K562 (cell line): ENCODE measurements at regions not wholly inside any gene's neighbourhood (a gene's known extent, or its start where the extent isn't known, plus 50 kb on each side); places are given as distances from the start of the nearest gene placed in this dataset.
A peak's percentile ranks its signal among the peaks of the same experiment; 100 is the strongest.

Experiments
- ESRRA ChIP-seq: fragments of 450-650 bp; IDR thresholded peaks from 2 replicates; pipeline ENCODE4 v1.6.1; 2014; ENCODE audit warnings: low read depth, mild to moderate bottlenecking, moderate library complexity, borderline replicate concordance
- HLTF ChIP-seq: fragments of 450-650 bp; IDR thresholded peaks from 2 replicates; pipeline ENCODE4 v1.6.1; 2016
- MEF2A ChIP-seq: IDR thresholded peaks from 2 replicates; pipeline ENCODE4 v1.6.1; 2011; ENCODE audit warnings: low read depth, mild to moderate bottlenecking, low read length, moderate library complexity; ENCODE audit not compliant: control insufficient read depth
- NR3C1 ChIP-seq: sonication (generic); formaldehyde crosslinking; IDR thresholded peaks from 2 replicates; pipeline ENCODE4 v1.8.1; 2022; ENCODE audit warnings: missing genetic modification reagents
- NRF1 ChIP-seq, 2 experiments: fragments of 450-650 bp; IDR thresholded peaks in 1 of 2; conservative IDR thresholded peaks in 1 of 2; 2 replicates each; pipeline ENCODE4 v1.6.1; 2014; ENCODE audit warnings: mild to moderate bottlenecking in 2 of 2
- OTX1 ChIP-seq: fragments of 450-650 bp; formaldehyde crosslinking; IDR thresholded peaks from 2 replicates; pipeline ENCODE4 v1.4.0; 2022; ENCODE audit warnings: mild to moderate bottlenecking
- PML ChIP-seq: IDR thresholded peaks from 2 replicates; pipeline ENCODE4 v1.6.1; 2012; ENCODE audit warnings: low read length, inconsistent platforms
- POLR2AphosphoS5 ChIP-seq: IDR thresholded peaks from 2 replicates; pipeline ENCODE4 v1.6.1; 2011; ENCODE audit warnings: mild to moderate bottlenecking, low read depth, low read length, moderate library complexity; ENCODE audit not compliant: control insufficient read depth, insufficient read depth
- RBM14 ChIP-seq: fragments of 200-400 bp; formaldehyde crosslinking; IDR thresholded peaks from 2 replicates; pipeline ENCODE4 v1.6.1; 2018; ENCODE audit warnings: low read depth, mild to moderate bottlenecking, low read length, moderate library complexity, borderline replicate concordance; ENCODE audit not compliant: insufficient read depth
- STAT5A ChIP-seq: IDR thresholded peaks from 2 replicates; pipeline ENCODE4 v1.6.1; 2012; ENCODE audit warnings: low read length, inconsistent platforms, borderline replicate concordance
- TAF7 ChIP-seq: fragments of 450-650 bp; IDR thresholded peaks from 2 replicates; pipeline ENCODE4 v1.6.1; 2016; ENCODE audit warnings: missing genetic modification characterization, missing compliant biosample characterization
- ZBTB7A ChIP-seq: IDR thresholded peaks from 2 replicates; pipeline ENCODE4 v1.6.1; 2011; ENCODE audit warnings: low read depth, mild to moderate bottlenecking, low read length, moderate library complexity, borderline replicate concordance; ENCODE audit not compliant: control insufficient read depth
- ZNF436 ChIP-seq: fragments of 250-450, 450-650 bp; sonication (Bioruptor Pico); formaldehyde crosslinking; IDR thresholded peaks from 2 replicates; pipeline ENCODE4 v1.7.0; 2020; ENCODE audit warnings: mild to moderate bottlenecking
- ZNF584 ChIP-seq: fragments of 200-800 bp; sonication (Bioruptor generic); IDR thresholded peaks from 2 replicates; pipeline ENCODE4 v1.6.1; 2016; ENCODE audit warnings: low read depth, mild to moderate bottlenecking, missing genetic modification characterization, missing compliant biosample characterization
- ZNF699 ChIP-seq: fragments of 250-450 bp; sonication (Bioruptor Pico); IDR thresholded peaks from 2 replicates; pipeline ENCODE4 v1.8.0; 2021; ENCODE audit warnings: mild to moderate bottlenecking, moderate library complexity; ENCODE audit not compliant: insufficient replicate concordance
- TF ChIP-seq, protein P1 (sequence below): fragments of 250-450 bp; sonication (Bioruptor Pico); IDR thresholded peaks from 2 replicates; pipeline ENCODE4 v1.5.0; 2020; ENCODE audit warnings: mild to moderate bottlenecking
- TF ChIP-seq, protein P2 (sequence below), 2 experiments: fragments of 200-800 bp in 1 of 2; sonication (Bioruptor generic) in 1 of 2; sonication (generic) in 1 of 2; formaldehyde crosslinking in 1 of 2; IDR thresholded peaks in 1 of 2; conservative IDR thresholded peaks in 1 of 2; 2 replicates each; pipeline versions ENCODE4 v1.5.0 to v1.6.1; 2016 to 2020; ENCODE audit warnings: missing compliant biosample characterization in 1 of 2, missing genetic modification characterization in 1 of 2, missing genetic modification reagents in 1 of 2
- TF ChIP-seq, protein P3 (sequence below): fragments of 250-450 bp; sonication (Bioruptor Pico); IDR thresholded peaks from 2 replicates; pipeline ENCODE4 v1.5.0; 2020; ENCODE audit warnings: mild to moderate bottlenecking, borderline replicate concordance
- TF ChIP-seq, protein P4 (sequence below): fragments of 250-450 bp; sonication (Bioruptor Pico); IDR thresholded peaks from 2 replicates; pipeline ENCODE4 v1.6.1; 2021; ENCODE audit warnings: mild to moderate bottlenecking
- TF ChIP-seq, protein P5 (sequence below): fragments of 450-650 bp; conservative IDR thresholded peaks from 2 replicates; pipeline ENCODE4 v1.6.1; 2016; ENCODE audit warnings: missing genetic modification characterization, low read depth, mild to moderate bottlenecking, control low read depth, missing compliant biosample characterization

DNA sequence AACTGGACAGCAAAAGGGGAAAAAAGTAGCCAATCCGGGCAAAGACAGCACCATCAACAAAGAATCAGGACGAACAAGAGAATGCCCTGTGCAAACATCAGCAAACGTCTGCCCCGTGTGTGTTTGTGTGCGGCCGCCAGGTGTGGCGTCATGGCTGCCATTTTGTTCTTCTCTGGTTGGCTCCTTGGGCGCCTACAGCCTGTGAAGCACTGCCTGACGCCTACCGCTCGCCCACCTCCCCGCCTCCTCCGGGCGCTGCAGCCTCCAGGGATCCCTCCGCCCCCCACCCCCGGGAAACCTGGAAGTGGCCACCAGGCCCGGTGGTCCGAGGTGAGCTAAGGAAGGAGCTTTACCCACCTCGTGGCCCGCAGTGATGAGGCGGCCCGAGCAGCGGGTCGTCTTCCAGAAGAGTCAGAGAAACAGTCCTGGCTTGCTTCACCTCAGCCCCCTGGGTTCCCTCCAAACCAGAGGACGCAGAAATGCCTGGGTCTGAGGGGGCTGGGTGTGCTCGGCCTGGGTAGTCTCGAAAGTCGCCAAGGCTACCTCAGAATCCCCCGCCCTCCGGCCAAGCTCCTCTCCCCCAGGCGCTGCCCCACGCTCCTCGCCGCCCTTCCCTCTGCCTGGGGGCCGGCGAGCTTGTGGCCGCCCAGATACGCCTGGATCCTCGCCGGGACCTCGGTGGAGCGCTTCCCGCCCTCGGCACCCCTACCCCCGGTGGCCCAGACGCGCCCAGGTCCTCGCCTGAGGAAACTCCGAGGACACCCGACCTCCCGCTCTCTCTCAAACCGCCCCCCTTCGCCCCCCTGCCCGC lies 61.8 kb upstream of the IL6 start (continued):
- TF ChIP-seq, protein P1, sequence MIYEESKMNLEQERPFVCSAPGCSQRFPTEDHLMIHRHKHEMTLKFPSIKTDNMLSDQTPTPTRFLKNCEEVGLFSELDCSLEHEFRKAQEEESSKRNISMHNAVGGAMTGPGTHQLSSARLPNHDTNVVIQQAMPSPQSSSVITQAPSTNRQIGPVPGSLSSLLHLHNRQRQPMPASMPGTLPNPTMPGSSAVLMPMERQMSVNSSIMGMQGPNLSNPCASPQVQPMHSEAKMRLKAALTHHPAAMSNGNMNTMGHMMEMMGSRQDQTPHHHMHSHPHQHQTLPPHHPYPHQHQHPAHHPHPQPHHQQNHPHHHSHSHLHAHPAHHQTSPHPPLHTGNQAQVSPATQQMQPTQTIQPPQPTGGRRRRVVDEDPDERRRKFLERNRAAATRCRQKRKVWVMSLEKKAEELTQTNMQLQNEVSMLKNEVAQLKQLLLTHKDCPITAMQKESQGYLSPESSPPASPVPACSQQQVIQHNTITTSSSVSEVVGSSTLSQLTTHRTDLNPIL (CRISPR knock-in tag) = no peak
- TF ChIP-seq ESRRA = no peak
- TF ChIP-seq OTX1 (CRISPR knock-in tag) = no peak
- TF ChIP-seq NRF1 (conservative IDR thresholded peaks at IDR 0.05 in 1 of 2, IDR thresholded peaks at IDR 0.05 in 1 of 2) = no peak
- TF ChIP-seq MEF2A = no peak
- no peak for TF ChIP-seq STAT5A
- TF ChIP-seq TAF7 (tag) = peak; percentile 51; the same call in 1 of the 2 replicates
- TF ChIP-seq POLR2AphosphoS5 = no peak
- TF ChIP-seq ZNF699 (CRISPR knock-in tag) = no peak
- TF ChIP-seq, protein P2, sequence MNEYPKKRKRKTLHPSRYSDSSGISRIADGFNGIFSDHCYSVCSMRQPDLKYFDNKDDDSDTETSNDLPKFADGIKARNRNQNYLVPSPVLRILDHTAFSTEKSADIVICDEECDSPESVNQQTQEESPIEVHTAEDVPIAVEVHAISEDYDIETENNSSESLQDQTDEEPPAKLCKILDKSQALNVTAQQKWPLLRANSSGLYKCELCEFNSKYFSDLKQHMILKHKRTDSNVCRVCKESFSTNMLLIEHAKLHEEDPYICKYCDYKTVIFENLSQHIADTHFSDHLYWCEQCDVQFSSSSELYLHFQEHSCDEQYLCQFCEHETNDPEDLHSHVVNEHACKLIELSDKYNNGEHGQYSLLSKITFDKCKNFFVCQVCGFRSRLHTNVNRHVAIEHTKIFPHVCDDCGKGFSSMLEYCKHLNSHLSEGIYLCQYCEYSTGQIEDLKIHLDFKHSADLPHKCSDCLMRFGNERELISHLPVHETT (CRISPR knock-in tag; conservative IDR thresholded peaks at IDR 0.05 in 1 of 2, IDR thresholded peaks at IDR 0.05 in 1 of 2) = no peak
- TF ChIP-seq, protein P3, sequence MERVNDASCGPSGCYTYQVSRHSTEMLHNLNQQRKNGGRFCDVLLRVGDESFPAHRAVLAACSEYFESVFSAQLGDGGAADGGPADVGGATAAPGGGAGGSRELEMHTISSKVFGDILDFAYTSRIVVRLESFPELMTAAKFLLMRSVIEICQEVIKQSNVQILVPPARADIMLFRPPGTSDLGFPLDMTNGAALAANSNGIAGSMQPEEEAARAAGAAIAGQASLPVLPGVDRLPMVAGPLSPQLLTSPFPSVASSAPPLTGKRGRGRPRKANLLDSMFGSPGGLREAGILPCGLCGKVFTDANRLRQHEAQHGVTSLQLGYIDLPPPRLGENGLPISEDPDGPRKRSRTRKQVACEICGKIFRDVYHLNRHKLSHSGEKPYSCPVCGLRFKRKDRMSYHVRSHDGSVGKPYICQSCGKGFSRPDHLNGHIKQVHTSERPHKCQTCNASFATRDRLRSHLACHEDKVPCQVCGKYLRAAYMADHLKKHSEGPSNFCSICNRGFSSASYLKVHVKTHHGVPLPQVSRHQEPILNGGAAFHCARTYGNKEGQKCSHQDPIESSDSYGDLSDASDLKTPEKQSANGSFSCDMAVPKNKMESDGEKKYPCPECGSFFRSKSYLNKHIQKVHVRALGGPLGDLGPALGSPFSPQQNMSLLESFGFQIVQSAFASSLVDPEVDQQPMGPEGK (CRISPR knock-in tag) = no peak
- no peak for TF ChIP-seq HLTF
- no peak for TF ChIP-seq ZBTB7A
- no peak for TF ChIP-seq ZNF436 (CRISPR knock-in tag)
- TF ChIP-seq PML = no peak
- TF ChIP-seq, protein P4, sequence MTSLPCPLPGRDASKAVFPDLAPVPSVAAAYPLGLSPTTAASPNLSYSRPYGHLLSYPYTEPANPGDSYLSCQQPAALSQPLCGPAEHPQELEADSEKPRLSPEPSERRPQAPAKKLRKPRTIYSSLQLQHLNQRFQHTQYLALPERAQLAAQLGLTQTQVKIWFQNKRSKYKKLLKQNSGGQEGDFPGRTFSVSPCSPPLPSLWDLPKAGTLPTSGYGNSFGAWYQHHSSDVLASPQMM (CRISPR knock-in tag) = no peak
- TF ChIP-seq RBM14 = 0 out of 2 replicates have a peak, but pooled peaks have one; percentile 66
- TF ChIP-seq, protein P5, sequence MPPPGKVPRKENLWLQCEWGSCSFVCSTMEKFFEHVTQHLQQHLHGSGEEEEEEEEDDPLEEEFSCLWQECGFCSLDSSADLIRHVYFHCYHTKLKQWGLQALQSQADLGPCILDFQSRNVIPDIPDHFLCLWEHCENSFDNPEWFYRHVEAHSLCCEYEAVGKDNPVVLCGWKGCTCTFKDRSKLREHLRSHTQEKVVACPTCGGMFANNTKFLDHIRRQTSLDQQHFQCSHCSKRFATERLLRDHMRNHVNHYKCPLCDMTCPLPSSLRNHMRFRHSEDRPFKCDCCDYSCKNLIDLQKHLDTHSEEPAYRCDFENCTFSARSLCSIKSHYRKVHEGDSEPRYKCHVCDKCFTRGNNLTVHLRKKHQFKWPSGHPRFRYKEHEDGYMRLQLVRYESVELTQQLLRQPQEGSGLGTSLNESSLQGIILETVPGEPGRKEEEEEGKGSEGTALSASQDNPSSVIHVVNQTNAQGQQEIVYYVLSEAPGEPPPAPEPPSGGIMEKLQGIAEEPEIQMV (tag) = 0 out of 2 replicates have a peak, but pooled peaks have one; percentile 25
- no peak for TF ChIP-seq NR3C1 (CRISPR knock-in tag)
- peak; percentile 92 for TF ChIP-seq ZNF584 (CRISPR knock-in tag)
